Endodermal cell (in vitro differentiated cells): ENCODE measurements at regions not wholly inside any gene's neighbourhood (a gene's known extent, or its start where the extent isn't known, plus 50 kb on each side); places are given as distances from the start of the nearest gene placed in this dataset.
"Not testable (repeated sequence)": the region's sequence is repeated elsewhere in the genome, so short reads cannot be mapped to it uniquely, and the experiment has no call there.

Source experiments
- DNase-seq: peaks from one replicate; pipeline ENCODE4 v3.0.0-alpha.2; 2017
- H3K27ac ChIP-seq: 2 replicates; pipeline ENCODE4 v1.5.1; 2013; ENCODE audit warnings: mild to moderate bottlenecking, low read depth, low read length, moderate library complexity
- H3K27me3 ChIP-seq: 2 replicates; pipeline ENCODE4 v1.6.1; 2013; ENCODE audit warnings: mild to moderate bottlenecking, low read length, moderate library complexity; ENCODE audit not compliant: insufficient read depth, control insufficient read depth, poor library complexity, severe bottlenecking
- H3K36me3 ChIP-seq: 2 replicates; pipeline ENCODE4 v1.7.0; 2013; ENCODE audit warnings: mild to moderate bottlenecking, low read length, moderate library complexity; ENCODE audit not compliant: control insufficient read depth, insufficient read depth
- H3K4me1 ChIP-seq: one replicate; pipeline ENCODE4 v1.7.0; 2013; ENCODE audit warnings: low read length; ENCODE audit not compliant: control insufficient read depth, insufficient read depth
- H3K4me3 ChIP-seq: 2 replicates; pipeline ENCODE4 v1.5.1; 2013; ENCODE audit warnings: mild to moderate bottlenecking, low read length, moderate library complexity
- H3K9ac ChIP-seq: 2 replicates; pipeline ENCODE4 v1.6.1; 2013; ENCODE audit warnings: mild to moderate bottlenecking, low read length, moderate library complexity; ENCODE audit not compliant: poor library complexity, severe bottlenecking; ENCODE audit errors: extremely low read depth
- H3K9me3 ChIP-seq: 2 replicates; pipeline ENCODE4 v1.6.1; 2013; ENCODE audit warnings: mild to moderate bottlenecking, low read length, moderate library complexity; ENCODE audit not compliant: control insufficient read depth
- H3K27ac Mint-ChIP-seq: 2 replicates; pipeline ENCODE4 v1.8.0; 2020; ENCODE audit warnings: mixed read lengths
- H3K27me3 Mint-ChIP-seq: 2 replicates; pipeline ENCODE4 v1.8.0; 2021; ENCODE audit warnings: mild to moderate bottlenecking, mixed read lengths; ENCODE audit not compliant: insufficient read depth
- H3K36me3 Mint-ChIP-seq: 2 replicates; pipeline ENCODE4 v1.8.0; 2020; ENCODE audit warnings: low read depth, mixed read lengths
- H3K4me1 Mint-ChIP-seq: 2 replicates; pipeline ENCODE4 v1.8.0; 2020; ENCODE audit warnings: mixed read lengths
- H3K4me3 Mint-ChIP-seq: 2 replicates; pipeline ENCODE4 v1.8.0; 2020; ENCODE audit warnings: mild to moderate bottlenecking, moderate library complexity, mixed read lengths
- H3K9me3 Mint-ChIP-seq: 2 replicates; pipeline ENCODE4 v1.8.0; 2020; ENCODE audit warnings: mild to moderate bottlenecking, mixed read lengths
- WGBS, 2 experiments: methylation state at CpG; one replicate each; pipeline versions ENCODE4 v1.1.5 to v1.1.7; 2013; ENCODE audit warnings: missing lambda C conversion rate in 2 of 2, mixed read lengths in 1 of 2; ENCODE audit not compliant: insufficient coverage in 1 of 2, insufficient read length in 1 of 2; 5-methylcytosine and 5-hydroxymethylcytosine counted together
- TF ChIP-seq, protein P1 (sequence below): fragments of 200-600 bp; sonication (generic); conservative IDR thresholded peaks from 2 replicates; pipeline ENCODE4 v1.5.0; 2021; ENCODE audit warnings: antibody characterized with exemption, mild to moderate bottlenecking

DNA sequence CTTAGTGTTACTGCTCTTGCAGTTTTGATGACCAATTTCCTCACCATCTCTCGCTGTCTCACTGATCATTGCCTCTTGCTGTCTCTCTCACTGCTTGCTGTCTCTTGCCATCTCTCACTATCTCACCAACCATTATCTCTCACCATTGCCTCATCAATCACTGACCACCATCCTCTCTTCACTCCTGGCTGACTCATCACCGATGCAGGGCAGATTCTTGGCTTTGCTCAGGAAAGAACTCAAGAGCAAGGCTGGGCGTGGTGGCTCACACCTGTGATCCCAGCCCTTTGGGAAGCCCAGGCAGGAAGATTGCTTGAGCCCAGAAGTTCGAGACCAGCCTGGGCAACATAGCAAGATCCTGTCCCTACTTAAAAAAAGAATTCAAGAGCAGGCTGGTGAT lies 66.3 kb upstream of the SYN3 start:
- H3K4me3 Mint-ChIP-seq, result no peak overlapping the region
- H3K4me1 ChIP-seq, result no peaks in the 10 kb centered on the region
- no peak overlapping the region for H3K27ac Mint-ChIP-seq
- H3K36me3 ChIP-seq, result no peaks in the 10 kb centered on the region
- H3K9me3 ChIP-seq, result peaks cover 20% of the 10 kb centered on the region
- no peak overlapping the region for H3K9ac ChIP-seq
- 89 to 91% methylated on average over 3 to 4 of the region's 4 CpGs for WGBS, 2 experiments
- H3K36me3 Mint-ChIP-seq, result peaks cover under 1% of the 10 kb centered on the region
- H3K27me3 ChIP-seq, result no peaks in the 10 kb centered on the region
- H3K4me3 ChIP-seq, result no peak overlapping the region
- peaks cover 6% of the 10 kb centered on the region for H3K9me3 Mint-ChIP-seq
- H3K4me1 Mint-ChIP-seq, result peaks cover under 1% of the 10 kb centered on the region
- TF ChIP-seq, protein P1, sequence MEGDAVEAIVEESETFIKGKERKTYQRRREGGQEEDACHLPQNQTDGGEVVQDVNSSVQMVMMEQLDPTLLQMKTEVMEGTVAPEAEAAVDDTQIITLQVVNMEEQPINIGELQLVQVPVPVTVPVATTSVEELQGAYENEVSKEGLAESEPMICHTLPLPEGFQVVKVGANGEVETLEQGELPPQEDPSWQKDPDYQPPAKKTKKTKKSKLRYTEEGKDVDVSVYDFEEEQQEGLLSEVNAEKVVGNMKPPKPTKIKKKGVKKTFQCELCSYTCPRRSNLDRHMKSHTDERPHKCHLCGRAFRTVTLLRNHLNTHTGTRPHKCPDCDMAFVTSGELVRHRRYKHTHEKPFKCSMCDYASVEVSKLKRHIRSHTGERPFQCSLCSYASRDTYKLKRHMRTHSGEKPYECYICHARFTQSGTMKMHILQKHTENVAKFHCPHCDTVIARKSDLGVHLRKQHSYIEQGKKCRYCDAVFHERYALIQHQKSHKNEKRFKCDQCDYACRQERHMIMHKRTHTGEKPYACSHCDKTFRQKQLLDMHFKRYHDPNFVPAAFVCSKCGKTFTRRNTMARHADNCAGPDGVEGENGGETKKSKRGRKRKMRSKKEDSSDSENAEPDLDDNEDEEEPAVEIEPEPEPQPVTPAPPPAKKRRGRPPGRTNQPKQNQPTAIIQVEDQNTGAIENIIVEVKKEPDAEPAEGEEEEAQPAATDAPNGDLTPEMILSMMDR, result no peak
- no peak overlapping the region for H3K27ac ChIP-seq
- no peak for DNase-seq
- peaks cover 20% of the 10 kb centered on the region for H3K27me3 Mint-ChIP-seq

DNA sequence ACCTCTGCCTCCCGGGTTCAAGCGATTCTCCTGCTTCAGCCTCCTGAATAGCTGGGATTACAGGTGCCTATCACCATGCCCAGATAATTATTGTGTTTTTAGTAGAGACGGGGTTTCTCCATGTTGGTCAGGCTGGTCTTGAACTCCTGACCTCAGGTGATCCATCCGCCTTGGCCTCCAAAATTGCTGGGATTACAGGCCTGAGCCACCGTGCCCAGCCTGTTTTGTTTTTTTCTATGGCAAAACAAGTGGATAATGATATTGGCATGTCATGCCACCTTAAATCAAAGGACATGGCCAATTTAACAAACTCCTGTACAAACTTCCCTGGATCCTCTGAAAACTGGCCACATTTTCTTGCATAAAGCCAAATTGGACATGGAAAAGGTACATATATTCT lies 64.3 kb upstream of the SYN3 start:
- H3K4me1 Mint-ChIP-seq, H3K36me3 ChIP-seq, H3K4me3 ChIP-seq, H3K36me3 Mint-ChIP-seq, H3K9ac ChIP-seq, H3K9me3 Mint-ChIP-seq, H3K27me3 ChIP-seq, H3K27ac Mint-ChIP-seq, H3K27ac ChIP-seq, DNase-seq, H3K4me3 Mint-ChIP-seq, H3K4me1 ChIP-seq: not testable (repeated sequence)
- H3K27me3 Mint-ChIP-seq, result peaks cover 17% of the 10 kb centered on the region
- WGBS, 2 experiments, result 92 to 94% methylated on average over 4 to 5 of the region's 5 CpGs
- peaks cover 13% of the 10 kb centered on the region for H3K9me3 ChIP-seq

DNA sequence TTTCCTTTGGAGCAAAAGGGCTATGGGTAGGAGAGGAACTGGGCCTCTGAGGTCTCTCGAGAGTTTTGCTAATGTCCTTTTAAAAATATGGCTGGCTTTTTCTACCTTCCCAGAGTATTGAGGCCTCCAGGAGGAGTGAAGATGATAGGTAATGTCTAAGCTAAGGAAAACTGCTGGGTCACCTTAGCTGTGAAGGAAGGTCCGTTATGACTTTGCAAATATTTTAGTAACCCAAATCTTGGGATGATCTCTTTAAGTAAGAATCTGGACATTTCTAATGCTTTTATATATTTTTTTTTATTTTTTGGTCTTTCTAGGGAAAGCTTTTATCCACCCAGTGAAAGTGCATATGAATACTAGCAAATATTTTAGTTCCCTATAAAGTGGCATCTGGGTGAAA lies 60.9 kb upstream of the SYN3 start:
- WGBS, 2 experiments, result 95% methylated on average over 2 of the region's 2 CpGs; no CpG with 5 or more reads in 1 of the 2 experiments
- no peak overlapping the region for H3K4me3 ChIP-seq
- TF ChIP-seq, protein P1, result no peak
- Mint-ChIP-seq H3K4me1 (no peaks in the 10 kb centered on the region), H3K9me3 (peaks cover 3% of the 10 kb centered on the region), H3K27ac (no peak overlapping the region), H3K4me3 (no peak overlapping the region), H3K27me3 (peaks cover 2% of the 10 kb centered on the region), H3K36me3 (no peaks in the 10 kb centered on the region)
- no peaks in the 10 kb centered on the region for H3K4me1 ChIP-seq
- no peak overlapping the region for H3K27ac ChIP-seq
- H3K9ac ChIP-seq, result no peak overlapping the region
- H3K27me3 ChIP-seq, result no peaks in the 10 kb centered on the region
- peaks cover 13% of the 10 kb centered on the region for H3K9me3 ChIP-seq
- DNase-seq, result no peak
- no peaks in the 10 kb centered on the region for H3K36me3 ChIP-seq

DNA sequence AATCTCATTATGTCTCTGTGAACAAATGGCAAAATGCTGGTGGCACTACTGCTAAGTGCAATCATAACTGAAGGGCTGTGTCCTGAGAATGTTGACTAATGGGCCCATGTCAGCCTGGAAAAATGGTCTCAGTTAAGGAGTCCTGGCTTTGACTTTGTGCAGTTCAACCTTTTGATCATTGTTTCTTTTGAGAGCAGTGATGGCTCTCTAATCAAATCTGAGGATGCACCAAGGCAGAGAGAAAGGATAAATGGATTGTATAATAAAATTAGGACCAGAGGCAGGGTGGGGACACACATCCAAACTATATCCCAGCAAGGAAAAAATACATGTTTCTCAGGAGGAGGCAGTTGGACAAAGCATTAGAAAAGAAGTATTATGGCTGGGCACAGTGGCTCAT lies 59.6 kb upstream of the SYN3 start:
- Histone ChIP-seq H3K27ac (no peak overlapping the region), H3K4me3 (no peak overlapping the region), H3K9me3 (peaks cover 2% of the 10 kb centered on the region), H3K4me1 (no peaks in the 10 kb centered on the region), H3K27me3 (no peaks in the 10 kb centered on the region), H3K36me3 (no peaks in the 10 kb centered on the region), H3K9ac (no peak overlapping the region)
- Mint-ChIP-seq H3K36me3 (no peaks in the 10 kb centered on the region), H3K9me3 (no peaks in the 10 kb centered on the region), H3K27ac (no peak overlapping the region), H3K4me3 (no peak overlapping the region), H3K27me3 (peaks cover 2% of the 10 kb centered on the region), H3K4me1 (no peaks in the 10 kb centered on the region)
- TF ChIP-seq, protein P1, result no peak
- DNase-seq, result no peak
